Endothelial cell of umbilical vein (primary cell): ENCODE measurements at regions not wholly inside any gene's neighbourhood (a gene's known extent, or its start where the extent isn't known, plus 50 kb on each side); places are given as distances from the start of the nearest gene placed in this dataset.

Experiments
- BruUV-seq: library from RNA; stranded (reverse); fragments of 400-500 nt; replicated peaks from 2 replicates; lab custom pipeline; 2021; lab: Mats Ljungman, UMichigan
- CTCF ChIA-PET: fragments of 300-600, 350-600 bp; sonication (Branson Sonifier 250); formaldehyde crosslinking; loops from one replicate; lab custom pipeline; 2021; ENCODE audit warnings: antibody characterized with exemption, inconsistent platforms; lab: Charles Lee
- POLR2A ChIA-PET: fragments of 300-600, 350-600 bp; sonication (Branson Sonifier 250); formaldehyde crosslinking; loops from one replicate; lab custom pipeline; 2021; ENCODE audit warnings: antibody characterized with exemption, inconsistent platforms; lab: Charles Lee
- DNase-seq: peaks from one replicate; pipeline ENCODE4 v3.0.0-alpha.2; 2011; ENCODE audit warnings: low read depth, low spot score
- FAIRE-seq: peaks from 2 replicates; lab custom pipeline; 2011; peaks lifted over from hg19 to GRCh38; lab: Jason Lieb, UNC
- H2AFZ ChIP-seq: 2 replicates; pipeline ENCODE4 v1.6.0; 2012; ENCODE audit warnings: low read depth, low read length, control low read depth, inconsistent platforms
- H3K27ac ChIP-seq: 2 replicates; pipeline ENCODE4 v1.5.1; 2011; ENCODE audit warnings: low read depth, mild to moderate bottlenecking, control low read depth, low read length, moderate library complexity; ENCODE audit not compliant: insufficient read depth
- H3K27me3 ChIP-seq, 2 experiments: 2 replicates each; pipeline versions ENCODE4 v1.6.0 to v1.6.1; 2011; ENCODE audit warnings: low read length in 2 of 2, mixed read lengths in 1 of 2; ENCODE audit not compliant: control insufficient read depth in 2 of 2, insufficient read depth in 2 of 2
- H3K36me3 ChIP-seq, 2 experiments: 2 replicates in 1 of 2; 3 replicates in 1 of 2; pipeline ENCODE4 v1.5.1; 2011; ENCODE audit warnings: low read length in 2 of 2, mild to moderate bottlenecking in 1 of 2, moderate library complexity in 1 of 2; ENCODE audit not compliant: control insufficient read depth in 2 of 2, insufficient read depth in 2 of 2; ENCODE audit errors: extremely low read depth in 1 of 2
- H3K4me1 ChIP-seq: 3 replicates; pipeline ENCODE4 v1.5.1; 2011; ENCODE audit warnings: mild to moderate bottlenecking, low read length; ENCODE audit not compliant: control insufficient read depth, insufficient read depth; ENCODE audit errors: extremely low read depth
- H3K4me2 ChIP-seq: 2 replicates; pipeline ENCODE4 v1.6.1; 2011; ENCODE audit warnings: low read length, control low read depth, mixed read lengths; ENCODE audit not compliant: insufficient read depth
- H3K4me3 ChIP-seq, 3 experiments: fragments of 200-600 bp in 1 of 3; sonication (generic), shearing (Covaris generic) in 1 of 3; replicated peaks in 1 of 3; 2 replicates each; pipeline ENCODE4 v1.5.1; 2011 to 2016; ENCODE audit warnings: control low read depth in 3 of 3, low read length in 3 of 3, mild to moderate bottlenecking in 2 of 3, inconsistent platforms in 1 of 3, low read depth in 1 of 3, moderate library complexity in 1 of 3; ENCODE audit not compliant: insufficient read depth in 1 of 3
- H3K79me2 ChIP-seq: 2 replicates; pipeline ENCODE4 v1.6.0; 2012; ENCODE audit warnings: low read length, inconsistent platforms; ENCODE audit not compliant: control insufficient read depth, insufficient read depth
- H3K9ac ChIP-seq: replicated peaks from 2 replicates; pipeline ENCODE3; 2011; ENCODE audit warnings: low read length, control low read depth; ENCODE audit not compliant: insufficient read depth; ENCODE audit errors: extremely low read depth
- H3K9me1 ChIP-seq: replicated peaks from 3 replicates; pipeline ENCODE4 v1.6.0; 2011; ENCODE audit warnings: mild to moderate bottlenecking, low read length; ENCODE audit not compliant: control insufficient read depth, insufficient read depth; ENCODE audit errors: extremely low read depth
- H3K9me3 ChIP-seq: replicated peaks from 2 replicates; pipeline ENCODE4 v1.5.1; 2012; ENCODE audit warnings: low read length, inconsistent platforms; ENCODE audit not compliant: control insufficient read depth, insufficient read depth
- H4K20me1 ChIP-seq: replicated peaks from 2 replicates; pipeline ENCODE3; 2011; ENCODE audit warnings: mild to moderate bottlenecking, low read length; ENCODE audit not compliant: control insufficient read depth, insufficient read depth; ENCODE audit errors: extremely low read depth
- CTCF ChIP-seq, 2 donors: IDR thresholded peaks; 1 replicate in 1 of 2; 2 replicates in 1 of 2; pipeline ENCODE4 v1.5.1; 2011; ENCODE audit warnings: low read length in 2 of 2, mild to moderate bottlenecking in 2 of 2, moderate library complexity in 2 of 2, control low read depth in 1 of 2, inconsistent platforms in 1 of 2, low read depth in 1 of 2; ENCODE audit not compliant: insufficient read depth in 1 of 2; ENCODE audit errors: extremely low read depth in 1 of 2
- EZH2 ChIP-seq: IDR thresholded peaks from 2 replicates; pipeline ENCODE4 v1.6.1; 2012; ENCODE audit warnings: borderline replicate concordance, low read depth, mild to moderate bottlenecking, moderate library complexity, low read length, inconsistent platforms; ENCODE audit not compliant: severe bottlenecking
- FOS ChIP-seq: IDR thresholded peaks from 2 replicates; pipeline ENCODE4 v1.6.1; 2011; ENCODE audit warnings: mild to moderate bottlenecking, low read length, moderate library complexity, borderline replicate concordance; ENCODE audit not compliant: insufficient read depth
- GATA2 ChIP-seq: IDR thresholded peaks from 2 replicates; pipeline ENCODE4 v1.7.0; 2011; ENCODE audit warnings: low read depth, mild to moderate bottlenecking, moderate library complexity, mixed read lengths, low read length; ENCODE audit not compliant: insufficient read length, insufficient read depth
- JUN ChIP-seq: IDR thresholded peaks from 2 replicates; pipeline ENCODE4 v1.6.1; 2011; ENCODE audit warnings: borderline replicate concordance, low read depth; ENCODE audit not compliant: insufficient read length, insufficient read depth
- MAX ChIP-seq: IDR thresholded peaks from 2 replicates; pipeline ENCODE4 v1.6.1; 2011; ENCODE audit not compliant: insufficient read depth, insufficient read length
- MYC ChIP-seq: IDR thresholded peaks from one replicate; pipeline ENCODE4 v1.6.1; 2011; ENCODE audit warnings: mild to moderate bottlenecking, low read depth, low read length
- POLR2A ChIP-seq: IDR thresholded peaks from 2 replicates; pipeline ENCODE4 v1.6.1; 2012; ENCODE audit warnings: low read depth, mild to moderate bottlenecking, control low read depth, low read length
- POLR2AphosphoS5 ChIP-seq: IDR thresholded peaks from 2 replicates; pipeline ENCODE4 v1.6.1; 2012; ENCODE audit warnings: low read depth, mild to moderate bottlenecking, control low read depth, low read length, moderate library complexity; ENCODE audit not compliant: insufficient read depth
- dilution Hi-C: fragments of 300-500 bp; cut with MboI; formaldehyde crosslinking; loops from one replicate; pipeline ENCODE4 v1.15.0; 2019; ENCODE audit warnings: low sequenced_read_pairs; ENCODE audit not compliant: extremely low pct_ligation_motif_present
- intact Hi-C: fragments of 100-400 bp; cut with micrococcal nuclease; formaldehyde crosslinking; loops from one replicate; pipeline ENCODE4 v1.10.0; 2022

GRCh38 chr20:24040896-24041459 is 52.4 kb upstream of the GGTLC1 start:
- ChIA-PET POLR2A (no interaction called here), CTCF (no interaction called here)
- no peaks in the 10 kb centered on the region for H3K79me2 ChIP-seq
- H3K9me1 ChIP-seq = no peaks in the 10 kb centered on the region
- H4K20me1 ChIP-seq = no peaks in the 10 kb centered on the region
- H3K9ac ChIP-seq = no peak overlapping the region
- H2AFZ ChIP-seq = no peak overlapping the region
- TF ChIP-seq MYC (no peak), POLR2A (no peak)
- H3K27me3 ChIP-seq = no peaks in the 10 kb centered on the region
- H3K4me1 ChIP-seq = no peaks in the 10 kb centered on the region
- no peak overlapping the region for H3K4me2 ChIP-seq
- no peaks in the 10 kb centered on the region for H3K36me3 ChIP-seq
- FAIRE-seq (no peak), DNase-seq (no peak)
- no peak overlapping the region for H3K27ac ChIP-seq
- H3K4me3 ChIP-seq = no peak overlapping the region
- no peaks in the 10 kb centered on the region for H3K9me3 ChIP-seq
- intact Hi-C loops = no loop called here
- dilution Hi-C loops = no loop called here
- BruUV-seq = no TSS peak

- Histone ChIP-seq H3K4me3 (no peak overlapping the region), H3K9me1 (no peaks in the 10 kb centered on the region), H3K36me3 (no peaks in the 10 kb centered on the region), H3K4me1 (no peaks in the 10 kb centered on the region), H3K4me2 (no peak overlapping the region), H4K20me1 (no peaks in the 10 kb centered on the region), H3K27me3 (no peaks in the 10 kb centered on the region), H3K79me2 (no peaks in the 10 kb centered on the region), H3K9ac (no peak overlapping the region), H2AFZ (no peak overlapping the region), H3K9me3 (no peaks in the 10 kb centered on the region), H3K27ac (no peak overlapping the region)
- TF ChIP-seq GATA2 = no peak
- no peak for TF ChIP-seq MYC
- TF ChIP-seq JUN = no peak
- no peak for TF ChIP-seq FOS
- no peak for TF ChIP-seq CTCF (IDR thresholded peaks at IDR 0.05; ENCODE audit: extremely low read depth in 1 of 2, insufficient read depth in 1 of 2, low read depth in 1 of 2, low read length in 2 of 2)
- no peak for TF ChIP-seq POLR2A
- no peak for TF ChIP-seq POLR2AphosphoS5
- TF ChIP-seq EZH2 = no peak
- TF ChIP-seq MAX = no peak
- intact Hi-C loops = no loop called here
- ChIA-PET POLR2A (no interaction called here), CTCF (no interaction called here)
- dilution Hi-C loops = no loop called here
- no peak for FAIRE-seq
- DNase-seq = no peak
- no TSS peak for BruUV-seq
Measured at GRCh38 chr20:24039196-24039595, 50.6 kb upstream of the GGTLC1 start.
